GM13976 (cell line): ENCODE measurements at regions not wholly inside any gene's neighbourhood (a gene's known extent, or its start where the extent isn't known, plus 50 kb on each side); places are given as distances from the start of the nearest gene placed in this dataset.

Experiments used
- DNase-seq: peaks from one replicate; pipeline ENCODE4 v3.0.0; 2012; ENCODE audit warnings: low spot score
- CTCF ChIP-seq: IDR thresholded peaks from 2 replicates; pipeline ENCODE4 v1.5.1; 2012; ENCODE audit warnings: borderline replicate concordance, mild to moderate bottlenecking; ENCODE audit not compliant: insufficient read depth; ENCODE audit errors: extremely low read depth, missing control alignments, control extremely low read depth
- in situ Hi-C: fragments of 300-500 bp; cut with MboI; formaldehyde crosslinking; loops from one replicate; pipeline ENCODE4 v1.12.0; 2022; ENCODE audit warnings: low sequenced_read_pairs, mixed read lengths, inconsistent platforms; ENCODE audit not compliant: unreplicated experiment

GRCh38 chrX:39752815-39753214, 344.9 kb downstream of the BCOR start:
- in situ Hi-C loops: no loop called here
- no peak for DNase-seq
- TF ChIP-seq CTCF: no peak

- TF ChIP-seq CTCF: no peak
- DNase-seq: no peak
- in situ Hi-C loops: no loop called here
Measured at GRCh38 chrX:39753293-39753996, 344.3 kb downstream of the BCOR start.

GRCh38 chrX:39755143-39756032, 342.4 kb downstream of the BCOR start:
- in situ Hi-C loops: no loop called here
- DNase-seq: no peak
- no peak for TF ChIP-seq CTCF

GRCh38 chrX:39756086-39756883, 341.5 kb downstream of the BCOR start:
- TF ChIP-seq CTCF: no peak
- DNase-seq: no peak
- in situ Hi-C loops: no loop called here

- DNase-seq: no peak
- no peak for TF ChIP-seq CTCF
- in situ Hi-C loops: no loop called here
Measured at GRCh38 chrX:39757971-39758370, 339.8 kb downstream of the BCOR start.

GRCh38 chrX:39758791-39759525, 338.8 kb downstream of the BCOR start:
- in situ Hi-C loops: no loop called here
- no peak for DNase-seq
- no peak for TF ChIP-seq CTCF
